ENCODE measurements at regions not wholly inside any gene's neighbourhood (a gene's known extent, or its start where the extent isn't known, plus 50 kb on each side); places are given as distances from the start of the nearest gene placed in this dataset.

DNA sequence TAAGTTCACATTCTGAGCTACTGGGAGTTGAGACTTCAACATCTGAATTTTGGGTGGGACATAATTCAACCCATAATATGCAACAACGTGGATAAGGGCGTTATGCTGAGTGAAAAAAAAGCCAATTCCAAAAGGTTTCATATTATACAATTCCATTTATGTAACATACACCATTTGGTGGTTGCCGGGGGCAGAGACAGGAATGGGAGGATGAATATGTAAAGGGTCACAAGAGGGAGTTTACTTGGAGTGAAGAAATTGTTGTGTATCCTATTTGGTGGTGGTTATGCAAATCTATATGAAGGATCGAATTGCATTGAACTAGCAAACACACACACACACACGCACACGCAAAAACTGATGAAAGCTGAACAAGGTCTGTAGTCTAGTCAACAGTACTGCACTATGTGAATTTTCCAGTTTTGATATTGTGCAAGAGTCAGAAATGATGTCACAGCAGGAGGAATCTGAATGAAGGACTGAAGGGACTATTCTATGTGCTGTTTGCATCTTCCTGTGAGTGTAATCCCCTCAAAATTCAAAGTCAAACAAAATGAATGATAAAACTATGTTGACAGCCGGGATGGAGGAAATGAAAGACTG lies 249.2 kb upstream of the HABP2 start:
- Histone ChIP-seq H3K9me2 (no peaks in the 10 kb centered on the region), H4K20me1 (ENCODE audit: insufficient read depth) (no peaks in the 10 kb centered on the region), H3K4me1 (ENCODE audit: control insufficient read depth in 1 of 2, insufficient read depth in 2 of 2, low read depth in 1 of 2, low read length in 1 of 2) (no peaks in the 10 kb centered on the region), H2AFZ (ENCODE audit: low read depth) (no peak overlapping the region), H3F3A (replicated peaks; ENCODE audit: insufficient read depth) (no peaks in the 10 kb centered on the region), H3K4me2 (no peak overlapping the region), H3K4me3 (ENCODE audit: low read depth in 2 of 2, low read length in 1 of 2) (no peak overlapping the region), H3K9ac (no peak overlapping the region), H3K79me2 (ENCODE audit: insufficient read depth) (no peaks in the 10 kb centered on the region), H3K9me3 (no peaks in the 10 kb centered on the region), H3K27ac (ENCODE audit: low read depth in 2 of 2, low read length in 1 of 2) (no peak overlapping the region), H3K36me3 (replicated peaks in 1 of 2; ENCODE audit: control insufficient read depth in 1 of 2, insufficient read depth in 2 of 2, low read length in 1 of 2) (no peaks in the 10 kb centered on the region), H3K27me3 (ENCODE audit: insufficient read depth) (no peaks in the 10 kb centered on the region)
- ChIA-PET POLR2A (no interaction called here), CTCF (interaction anchor here (0.5 to 1.3 kb wide), 2 partner anchors 81 to 178 kb away, joined by 3 read pairs; no protein-coding TSS in a partner anchor)
- DNase-seq = no peak
- WGBS (ENCODE audit: low lambda C conversion rate) = 74% methylated on average over 7 of the region's 7 CpGs
- TF ChIP-seq NRF1 (IDR thresholded peaks at IDR 0.05; ENCODE audit: low read depth, low read length) (no peak), FOXJ3 (CRISPR knock-in tag; IDR thresholded peaks at IDR 0.05) (no peak), MXI1 (IDR thresholded peaks at IDR 0.05; ENCODE audit: low read depth, low read length) (no peak)

DNA sequence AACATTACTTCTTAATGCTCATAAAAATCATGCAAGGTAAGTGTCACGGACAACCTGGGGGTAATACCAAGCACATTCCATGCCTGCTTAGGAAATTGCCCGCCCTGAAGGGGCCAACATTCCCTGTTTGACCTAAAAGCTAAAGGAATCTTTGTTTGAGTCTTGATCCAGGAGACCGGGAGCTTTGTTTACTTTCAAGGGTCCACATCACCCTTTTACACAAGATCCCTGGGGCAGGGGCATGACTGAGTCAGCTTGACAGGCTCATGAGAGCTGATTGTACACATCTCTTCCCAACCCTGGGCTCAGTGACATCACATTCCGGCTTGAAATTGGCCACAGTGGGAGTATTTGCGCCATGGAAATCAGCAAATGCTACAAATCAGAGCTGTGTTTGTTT lies 248.1 kb upstream of the HABP2 start:
- H3F3A ChIP-seq (replicated peaks; ENCODE audit: insufficient read depth) = no peaks in the 10 kb centered on the region
- no peak for DNase-seq
- no peaks in the 10 kb centered on the region for H3K4me1 ChIP-seq (ENCODE audit: control insufficient read depth in 1 of 2, insufficient read depth in 2 of 2, low read depth in 1 of 2, low read length in 1 of 2)
- no peak overlapping the region for H3K4me3 ChIP-seq (ENCODE audit: low read depth in 2 of 2, low read length in 1 of 2)
- WGBS (ENCODE audit: low lambda C conversion rate) = 63% methylated on average over 5 of the region's 5 CpGs
- no peak overlapping the region for H2AFZ ChIP-seq (ENCODE audit: low read depth)
- H3K36me3 ChIP-seq (replicated peaks in 1 of 2; ENCODE audit: control insufficient read depth in 1 of 2, insufficient read depth in 2 of 2, low read length in 1 of 2) = no peaks in the 10 kb centered on the region
- ChIA-PET POLR2A (no interaction called here), CTCF (interaction anchor here (1.3 kb wide), 1 partner anchor 80 kb away, joined by 3 read pairs; no protein-coding TSS in a partner anchor)
- no peak overlapping the region for H3K4me2 ChIP-seq
- H3K79me2 ChIP-seq (ENCODE audit: insufficient read depth) = no peaks in the 10 kb centered on the region
- H3K27ac ChIP-seq (ENCODE audit: low read depth in 2 of 2, low read length in 1 of 2) = no peak overlapping the region
- no peaks in the 10 kb centered on the region for H3K9me2 ChIP-seq
- no peak overlapping the region for H3K9ac ChIP-seq
- no peak for TF ChIP-seq TCF12 (IDR thresholded peaks at IDR 0.05)
- no peak for TF ChIP-seq EZH2phosphoT487 (IDR thresholded peaks at IDR 0.05; ENCODE audit: borderline replicate concordance, low read depth)
- no peak for TF ChIP-seq RAD21 (IDR thresholded peaks at IDR 0.05; ENCODE audit: low read length)
- TF ChIP-seq ELF1 (IDR thresholded peaks at IDR 0.05) = no peak
- TF ChIP-seq TAF1 (IDR thresholded peaks at IDR 0.05; ENCODE audit: borderline replicate concordance, low read depth, low read length) = no peak
- no peak for TF ChIP-seq SIN3A (IDR thresholded peaks at IDR 0.05; ENCODE audit: borderline replicate concordance, low read depth, low read length)
- TF ChIP-seq, protein P1, sequence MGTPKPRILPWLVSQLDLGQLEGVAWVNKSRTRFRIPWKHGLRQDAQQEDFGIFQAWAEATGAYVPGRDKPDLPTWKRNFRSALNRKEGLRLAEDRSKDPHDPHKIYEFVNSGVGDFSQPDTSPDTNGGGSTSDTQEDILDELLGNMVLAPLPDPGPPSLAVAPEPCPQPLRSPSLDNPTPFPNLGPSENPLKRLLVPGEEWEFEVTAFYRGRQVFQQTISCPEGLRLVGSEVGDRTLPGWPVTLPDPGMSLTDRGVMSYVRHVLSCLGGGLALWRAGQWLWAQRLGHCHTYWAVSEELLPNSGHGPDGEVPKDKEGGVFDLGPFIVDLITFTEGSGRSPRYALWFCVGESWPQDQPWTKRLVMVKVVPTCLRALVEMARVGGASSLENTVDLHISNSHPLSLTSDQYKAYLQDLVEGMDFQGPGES (IDR thresholded peaks at IDR 0.05; ENCODE audit: low read depth, low read length) = no peak
- no peaks in the 10 kb centered on the region for H4K20me1 ChIP-seq (ENCODE audit: insufficient read depth)
- no peaks in the 10 kb centered on the region for H3K9me3 ChIP-seq
- H3K27me3 ChIP-seq (ENCODE audit: insufficient read depth) = no peaks in the 10 kb centered on the region

DNA sequence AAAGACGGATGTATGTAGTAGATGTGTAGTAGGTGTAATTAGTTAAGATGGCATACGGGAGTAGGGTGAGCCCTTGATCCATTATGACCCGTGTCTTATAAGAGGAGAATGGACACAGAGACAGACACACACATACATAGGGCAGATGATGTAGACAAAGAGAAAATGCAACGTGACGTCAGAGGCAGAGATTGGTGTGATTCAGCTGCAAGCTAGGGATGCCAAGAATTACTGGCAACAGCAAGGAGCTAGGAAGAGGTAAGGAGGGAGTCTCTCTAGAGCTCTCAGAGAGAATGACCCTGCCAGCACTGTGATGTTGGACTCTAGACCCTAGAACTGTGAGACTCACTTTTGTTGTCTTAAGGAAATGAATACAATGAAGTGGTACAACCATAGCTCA lies 247.0 kb upstream of the HABP2 start:
- POLR2A ChIA-PET = no interaction called here
- TF ChIP-seq SMC3 (IDR thresholded peaks at IDR 0.05; ENCODE audit: low read depth, low read length) (no peak), RCOR1 (IDR thresholded peaks at IDR 0.05; ENCODE audit: low read length) (no peak), YY1 (IDR thresholded peaks at IDR 0.05; ENCODE audit: low read depth) (no peak), MEF2A (IDR thresholded peaks at IDR 0.05; ENCODE audit: borderline replicate concordance, low read depth) (no peak), EP300 (IDR thresholded peaks at IDR 0.05; ENCODE audit: borderline replicate concordance in 1 of 2, low read depth in 1 of 2, low read length in 1 of 2) (no peak), FOXM1 (IDR thresholded peaks at IDR 0.05; ENCODE audit: low read depth) (no peak), TEAD4 (IDR thresholded peaks at IDR 0.05; ENCODE audit: borderline replicate concordance, insufficient read depth) (no peak), EZH2phosphoT487 (IDR thresholded peaks at IDR 0.05; ENCODE audit: borderline replicate concordance, low read depth) (no peak), JUND (IDR thresholded peaks at IDR 0.05) (no peak)
- TF ChIP-seq, protein P2, sequence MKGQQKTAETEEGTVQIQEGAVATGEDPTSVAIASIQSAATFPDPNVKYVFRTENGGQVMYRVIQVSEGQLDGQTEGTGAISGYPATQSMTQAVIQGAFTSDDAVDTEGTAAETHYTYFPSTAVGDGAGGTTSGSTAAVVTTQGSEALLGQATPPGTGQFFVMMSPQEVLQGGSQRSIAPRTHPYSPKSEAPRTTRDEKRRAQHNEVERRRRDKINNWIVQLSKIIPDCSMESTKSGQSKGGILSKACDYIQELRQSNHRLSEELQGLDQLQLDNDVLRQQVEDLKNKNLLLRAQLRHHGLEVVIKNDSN (IDR thresholded peaks at IDR 0.05; ENCODE audit: borderline replicate concordance, low read depth) = no peak

More for the DNA sequence above, 247.0 kb upstream of the HABP2 start:
- CTCF ChIA-PET = no interaction called here
- no peak overlapping the region for H2AFZ ChIP-seq (ENCODE audit: low read depth)
- no peak overlapping the region for H3K9ac ChIP-seq
- H3K36me3 ChIP-seq (replicated peaks in 1 of 2; ENCODE audit: control insufficient read depth in 1 of 2, insufficient read depth in 2 of 2, low read length in 1 of 2) = no peaks in the 10 kb centered on the region
- H3K79me2 ChIP-seq (ENCODE audit: insufficient read depth) = no peaks in the 10 kb centered on the region
- H3K27ac ChIP-seq (ENCODE audit: low read depth in 2 of 2, low read length in 1 of 2) = no peak overlapping the region
- no peaks in the 10 kb centered on the region for H3F3A ChIP-seq (replicated peaks; ENCODE audit: insufficient read depth)
- H3K4me2 ChIP-seq = no peak overlapping the region
- WGBS (ENCODE audit: low lambda C conversion rate) = 65% methylated on average over 5 of the region's 5 CpGs
- H3K9me2 ChIP-seq = no peaks in the 10 kb centered on the region
- no peak for DNase-seq
- no peaks in the 10 kb centered on the region for H3K9me3 ChIP-seq
- no peaks in the 10 kb centered on the region for H3K4me1 ChIP-seq (ENCODE audit: control insufficient read depth in 1 of 2, insufficient read depth in 2 of 2, low read depth in 1 of 2, low read length in 1 of 2)
- no peaks in the 10 kb centered on the region for H3K27me3 ChIP-seq (ENCODE audit: insufficient read depth)
- H3K4me3 ChIP-seq (ENCODE audit: low read depth in 2 of 2, low read length in 1 of 2) = no peak overlapping the region
- no peaks in the 10 kb centered on the region for H4K20me1 ChIP-seq (ENCODE audit: insufficient read depth)
